Putamen (tissue), 1 donor: ENCODE measurements at regions not wholly inside any gene's neighbourhood (a gene's known extent, or its start where the extent isn't known, plus 50 kb on each side); places are given as distances from the start of the nearest gene placed in this dataset.
A peak's percentile ranks its signal among the peaks of the same experiment; 100 is the strongest.

ENCODE experiments used
- DNase-seq: peaks from one replicate; pipeline ENCODE4 v3.0.0-alpha.2; 2016; ENCODE audit warnings: low spot score

DNA sequence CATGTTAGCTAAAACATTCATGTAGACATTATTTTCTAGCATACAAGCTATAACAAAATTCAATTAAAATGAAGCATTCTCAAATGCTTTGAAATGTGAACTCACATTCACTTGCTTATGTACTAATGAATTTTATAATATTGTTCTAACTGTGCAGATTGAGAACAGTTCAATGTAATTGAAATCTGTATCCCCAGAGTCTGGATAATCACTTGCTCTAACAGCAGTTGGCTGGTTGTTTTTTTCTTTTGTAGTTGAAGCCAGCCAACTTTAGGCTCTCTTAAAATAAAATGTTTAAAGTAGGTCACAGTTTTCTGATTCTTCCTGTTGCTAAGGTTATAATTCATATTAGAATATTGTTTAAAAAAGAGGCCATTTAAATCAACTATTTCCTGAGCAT, 438.9 kb downstream of the NAF1 start:
- DNase-seq: no peak

DNA sequence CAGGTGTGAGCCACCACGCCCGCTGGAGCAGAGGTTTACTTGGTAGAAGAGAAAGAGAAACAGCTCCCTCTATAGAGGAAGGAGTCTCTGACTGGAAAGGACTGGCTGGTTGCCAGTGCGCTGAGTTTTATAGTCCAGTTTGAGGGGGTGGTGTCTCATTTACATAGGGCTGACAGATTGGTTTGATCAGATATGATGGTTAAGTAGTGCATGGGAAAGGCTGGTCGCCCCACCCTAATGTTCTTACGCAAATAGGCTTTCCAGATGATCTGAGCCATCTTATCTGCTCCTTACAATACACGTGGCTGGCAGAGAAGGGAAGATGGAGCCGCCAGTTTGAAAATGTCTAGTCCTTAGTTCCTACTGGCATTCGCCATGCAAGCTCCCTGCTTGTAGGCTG, 439.5 kb downstream of the NAF1 start:
- DNase-seq: no peak

DNA sequence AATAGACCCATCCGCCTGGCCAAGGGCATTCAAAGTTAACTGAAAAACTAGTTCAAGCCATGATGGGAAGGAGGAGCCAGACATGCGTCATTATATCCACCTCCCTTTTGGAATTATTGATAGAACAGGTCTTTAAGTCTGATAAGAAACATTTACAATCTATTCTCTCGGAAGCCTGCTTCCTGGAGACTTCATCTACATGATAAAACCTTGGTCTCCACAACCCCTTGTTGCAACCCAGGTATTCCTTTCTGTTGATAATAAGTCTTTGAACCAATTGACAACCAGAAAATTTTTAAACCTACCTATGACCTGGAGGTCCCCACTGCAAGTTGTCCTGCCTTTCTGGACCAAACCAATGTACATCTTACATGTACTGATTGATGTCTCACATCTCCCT, 451.3 kb downstream of the NAF1 start:
- no peak for DNase-seq

DNA sequence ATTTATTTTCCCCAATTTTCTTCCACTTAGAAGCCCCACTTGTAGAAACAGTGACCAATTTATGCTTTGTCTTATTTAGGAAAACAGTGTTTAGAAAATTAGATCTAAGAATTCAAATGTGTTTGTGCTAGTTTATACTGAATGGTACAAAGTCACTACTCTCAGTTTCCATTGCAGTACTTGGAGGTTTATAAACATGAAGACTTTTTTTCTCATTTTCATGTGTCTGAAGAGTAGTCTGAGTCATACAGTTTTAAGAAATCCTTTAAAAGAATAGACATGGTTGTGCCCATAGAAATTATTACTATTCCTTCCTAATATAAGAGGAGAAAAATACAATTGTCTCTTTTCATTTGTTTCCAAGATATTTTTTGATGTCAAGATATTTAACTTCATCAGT, 458.7 kb downstream of the NAF1 start:
- DNase-seq: no peak

DNA sequence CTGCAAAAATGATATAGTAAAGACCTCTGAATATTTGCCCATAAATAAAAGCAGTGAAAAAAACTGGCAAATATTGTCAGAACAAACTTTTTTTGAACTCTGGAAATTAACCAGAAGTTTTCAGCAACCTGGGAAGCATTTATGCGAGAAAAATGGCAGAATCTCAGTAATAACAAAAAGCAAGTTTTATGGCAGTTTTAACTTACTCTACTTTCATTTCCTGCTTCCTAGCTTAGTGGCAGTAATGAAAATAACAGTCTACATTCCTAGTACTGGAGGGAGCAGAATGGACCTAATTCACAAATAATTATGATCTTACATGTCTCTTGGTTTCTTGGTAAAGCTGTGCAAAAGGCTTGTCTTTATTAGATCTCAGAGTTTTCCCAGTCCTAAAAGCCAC, 460.1 kb downstream of the NAF1 start:
- DNase-seq: no peak

GRCh38 chr4:162706051-162706450, 460.6 kb downstream of the NAF1 start:
- no peak for DNase-seq

- no peak for DNase-seq
These were observed 461.4 kb downstream of the NAF1 start for GRCh38 chr4:162705130-162705803.

DNA sequence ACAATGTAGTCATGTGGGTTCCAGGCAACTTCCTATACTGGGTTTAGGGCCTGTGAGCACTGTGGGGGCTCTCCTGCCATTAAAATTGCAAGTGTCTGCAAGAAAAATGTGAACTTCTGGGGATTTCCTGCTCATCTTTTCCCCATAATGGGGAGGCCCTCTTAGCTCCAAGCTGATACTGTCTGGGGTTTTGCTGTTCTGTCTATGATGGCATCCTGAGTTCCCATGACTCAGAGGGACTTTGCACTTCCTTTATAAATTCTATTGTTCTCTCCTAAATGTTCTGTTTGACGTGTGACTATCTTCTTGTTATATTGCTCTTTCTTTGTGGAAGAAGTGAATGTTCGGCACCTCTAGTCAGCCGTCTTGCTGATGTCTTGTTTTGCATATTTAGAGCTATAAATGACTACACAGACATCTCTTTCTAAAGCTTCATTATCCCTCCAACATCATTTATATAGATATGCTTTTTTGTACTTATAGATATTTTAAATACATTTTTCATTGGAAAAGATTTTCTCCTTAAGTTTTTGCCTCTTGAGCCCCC, 465.8 kb downstream of the NAF1 start:
- no peak for DNase-seq

DNA sequence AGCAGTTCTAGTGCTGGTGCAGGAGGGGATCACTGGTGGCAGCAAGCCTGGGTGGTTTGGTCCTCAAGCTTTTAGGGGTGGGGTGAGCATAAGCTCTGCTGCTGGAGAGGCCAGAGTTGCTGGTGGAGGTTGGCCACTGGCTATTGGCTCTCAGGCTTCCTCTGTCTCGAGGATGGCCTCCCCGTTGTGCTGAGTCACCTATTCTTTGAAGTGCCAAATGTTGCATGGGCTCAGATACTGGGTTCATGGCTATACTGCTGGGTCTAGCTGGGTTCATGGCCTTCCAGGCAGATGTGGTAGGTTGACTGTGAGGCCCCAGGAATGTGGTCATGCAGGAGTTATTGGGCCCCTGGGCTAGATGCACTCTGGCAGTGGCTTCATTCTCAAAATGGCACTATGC, 466.3 kb downstream of the NAF1 start:
- no peak for DNase-seq

DNA sequence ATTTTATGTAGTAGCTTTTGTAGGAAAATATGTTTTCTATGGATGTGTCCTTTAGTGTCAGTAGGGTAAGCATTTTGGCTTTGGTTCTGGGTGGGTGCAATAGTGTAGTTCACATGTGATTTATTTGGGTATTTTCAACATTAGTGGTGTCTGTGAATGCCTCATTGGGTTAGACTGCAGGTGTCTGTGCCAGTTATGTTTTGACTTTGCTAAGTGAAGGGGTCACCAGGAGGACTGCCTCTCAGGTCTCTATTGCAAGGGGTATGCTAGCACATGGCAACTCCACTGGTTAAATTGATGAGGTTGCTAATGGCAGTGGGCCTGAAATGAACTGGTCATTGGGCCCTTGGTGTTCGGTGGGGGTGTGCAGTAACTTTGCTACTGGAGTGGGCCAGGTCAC, 467.1 kb downstream of the NAF1 start:
- DNase-seq: no peak

DNA sequence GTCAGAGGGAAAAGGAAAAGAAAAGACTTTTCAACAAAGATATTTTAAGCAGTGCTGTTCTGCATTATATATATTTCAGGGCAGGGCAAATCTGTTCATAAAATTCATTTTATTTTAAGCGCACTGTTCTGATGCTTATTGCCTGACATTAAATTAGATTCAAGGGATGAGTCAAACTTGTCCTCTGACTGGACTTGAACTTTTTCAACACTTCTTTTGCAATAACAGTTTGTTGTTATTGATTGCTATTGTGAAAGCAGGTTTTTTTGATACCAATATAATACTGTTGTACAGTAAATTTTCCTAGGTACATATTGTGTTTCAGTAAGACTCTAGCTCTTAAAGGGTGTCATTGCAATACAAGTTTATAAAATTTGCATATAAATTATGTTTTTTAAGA, 481.3 kb downstream of the NAF1 start:
- DNase-seq: no peak

- no peak for DNase-seq
These were observed 481.7 kb downstream of the NAF1 start for GRCh38 chr4:162684998-162685397.

GRCh38 chr4:162684371-162684700, 482.4 kb downstream of the NAF1 start:
- no peak for DNase-seq

DNA sequence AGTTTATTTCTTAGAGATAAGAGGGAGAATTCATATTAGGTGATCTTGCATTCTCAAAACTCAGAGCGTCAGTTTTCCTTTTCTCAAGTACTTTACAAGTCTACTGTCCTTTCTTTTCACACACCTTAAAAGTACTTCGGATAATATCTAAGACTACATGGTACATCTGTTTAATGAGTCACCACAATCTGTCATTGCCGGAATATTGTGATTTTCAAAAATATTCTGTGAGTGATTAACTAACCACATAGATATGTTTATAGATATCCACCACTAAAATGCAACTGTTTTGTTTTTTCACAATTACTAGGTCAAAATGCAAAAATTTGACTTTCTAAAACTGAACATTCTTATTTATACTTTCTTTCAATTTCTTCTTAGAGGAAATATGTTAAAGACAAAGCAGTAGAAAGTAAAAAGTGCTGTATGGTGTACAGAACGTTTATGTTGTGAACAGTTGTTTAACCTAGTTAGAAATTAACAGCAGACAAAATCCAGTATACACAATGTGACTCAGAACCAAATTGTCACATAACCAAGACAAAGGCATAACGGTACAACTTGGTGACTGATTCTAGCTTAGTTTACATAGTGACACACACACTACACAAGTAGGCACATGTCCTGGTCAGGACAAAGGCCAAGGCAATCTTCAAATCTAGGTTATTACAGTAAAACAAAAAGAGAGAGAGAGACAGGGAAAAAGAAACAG, 482.9 kb downstream of the NAF1 start:
- DNase-seq: no peak

GRCh38 chr4:162682651-162683050, 484.0 kb downstream of the NAF1 start:
- DNase-seq: no peak

DNA sequence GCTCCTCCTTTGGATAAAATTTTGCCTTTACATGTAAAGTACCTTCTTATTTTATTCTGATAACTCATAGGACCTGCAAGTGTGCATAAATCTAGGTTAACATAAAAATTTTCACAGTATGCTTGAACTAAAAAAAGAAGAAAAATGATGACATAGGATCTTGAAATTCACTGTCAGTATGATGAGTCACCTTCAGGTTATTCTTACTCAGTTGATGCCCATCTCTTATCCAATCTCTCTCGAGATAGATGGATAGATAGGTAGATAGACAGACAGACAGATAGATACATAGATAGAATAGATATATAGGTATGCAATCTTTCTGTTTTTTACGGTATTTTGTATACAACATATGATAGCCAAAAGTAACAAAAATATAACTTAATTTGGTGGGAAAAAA, 485.5 kb downstream of the NAF1 start:
- DNase-seq: peak; percentile 28

DNA sequence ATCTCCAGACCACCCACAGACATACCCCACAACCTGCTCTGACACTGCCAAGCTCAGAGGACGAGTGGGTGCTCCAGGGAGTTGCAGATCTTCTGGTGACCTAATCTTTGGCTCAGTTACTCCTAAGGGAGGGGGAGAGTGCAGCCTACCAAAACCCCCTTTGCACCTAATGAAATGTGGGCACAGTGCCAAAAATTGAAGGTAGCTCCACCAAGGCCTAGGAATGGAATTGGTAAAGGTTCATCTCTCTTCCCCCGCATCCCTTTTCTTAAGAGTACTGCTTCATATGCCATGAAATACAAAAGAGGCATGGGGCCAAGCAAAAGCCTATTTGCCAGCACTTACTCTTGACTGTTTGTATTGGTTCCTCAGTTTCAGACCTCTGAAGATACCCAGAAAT, 491.0 kb downstream of the NAF1 start:
- no peak for DNase-seq

DNA sequence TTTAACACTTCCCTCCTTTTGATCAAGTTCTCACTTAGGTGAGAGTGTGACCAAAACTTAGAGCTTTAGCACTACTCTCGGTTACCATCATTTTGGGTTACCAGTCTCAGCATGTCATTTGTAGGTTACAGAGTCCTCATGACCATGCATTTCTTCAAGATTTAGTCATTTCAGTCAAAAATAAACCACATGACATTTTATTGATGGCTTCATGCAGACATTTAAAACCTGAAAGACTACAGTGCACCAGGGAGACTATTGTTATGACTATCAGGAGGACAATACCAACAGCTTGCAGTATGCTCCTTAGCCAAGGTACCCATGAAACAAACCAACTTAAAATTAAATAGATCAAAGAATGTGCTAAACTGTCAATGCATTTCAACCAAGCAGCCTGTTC, 498.1 kb upstream of the FSTL5 start:
- DNase-seq: no peak

- no peak for DNase-seq
These were observed 495.9 kb upstream of the FSTL5 start for GRCh38 chr4:162659716-162660115.

GRCh38 chr4:162657966-162658365, 494.2 kb upstream of the FSTL5 start:
- no peak for DNase-seq

- DNase-seq: no peak
These were observed 486.4 kb upstream of the FSTL5 start for GRCh38 chr4:162650166-162650565.

DNA sequence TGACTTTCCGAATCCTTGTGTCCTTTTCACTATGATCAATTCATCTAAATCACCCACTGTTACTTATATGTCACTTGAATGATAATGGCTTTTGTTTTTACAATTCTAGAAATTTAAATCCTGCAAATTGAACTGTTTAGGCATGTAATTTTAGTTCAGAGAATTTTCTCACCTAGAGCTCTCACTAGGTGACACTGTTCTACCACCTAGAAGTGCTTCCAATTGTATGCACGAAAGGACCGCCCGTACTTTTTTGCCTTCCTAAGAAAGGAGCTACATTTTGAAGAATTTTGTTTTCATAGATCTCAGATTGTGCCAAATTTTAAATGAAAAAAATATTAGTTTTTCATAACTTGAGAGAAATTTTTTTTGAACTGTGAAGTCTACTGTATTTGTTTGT, 481.6 kb upstream of the FSTL5 start:
- DNase-seq: peak; percentile 13

GRCh38 chr4:162644346-162644745, 480.5 kb upstream of the FSTL5 start:
- DNase-seq: no peak

- DNase-seq: no peak
These were observed 476.4 kb upstream of the FSTL5 start for GRCh38 chr4:162640152-162640551.
